Keratinocyte (primary cell): ENCODE measurements at regions not wholly inside any gene's neighbourhood (a gene's known extent, or its start where the extent isn't known, plus 50 kb on each side); places are given as distances from the start of the nearest gene placed in this dataset.

Source experiments
- CTCF ChIP-seq, 3 experiments: IDR thresholded peaks in 1 of 3; conservative IDR thresholded peaks in 1 of 3; optimal IDR thresholded peaks in 1 of 3; 2 replicates in 2 of 3; 3 replicates in 1 of 3; pipeline versions ENCODE3 to v1.5.1; 2011; ENCODE audit warnings: low read length in 3 of 3, mild to moderate bottlenecking in 3 of 3, moderate library complexity in 2 of 3, control low read depth in 1 of 3, inconsistent platforms in 1 of 3; ENCODE audit not compliant: insufficient read depth in 2 of 3; ENCODE audit errors: extremely low read depth in 1 of 3
- EZH2 ChIP-seq: IDR thresholded peaks from one replicate; pipeline ENCODE4 v1.6.1; 2012; ENCODE audit warnings: inconsistent platforms, mild to moderate bottlenecking, low read length, moderate library complexity

GRCh38 chr12:19981944-19982343 lies 386.4 kb upstream of the PDE3A start:
- no peak for TF ChIP-seq EZH2
- no peak for TF ChIP-seq CTCF (optimal IDR thresholded peaks at IDR 0.05 in 1 of 3, IDR thresholded peaks at IDR 0.05 in 1 of 3, conservative IDR thresholded peaks at IDR 0.05 in 1 of 3; ENCODE audit: extremely low read depth in 1 of 3, insufficient read depth in 2 of 3, low read length in 3 of 3)
